ENCODE measurements at regions not wholly inside any gene's neighbourhood (a gene's known extent, or its start where the extent isn't known, plus 50 kb on each side); places are given as distances from the start of the nearest gene placed in this dataset.

GRCh38 chr4:151573945-151574344 is 165.0 kb downstream of the FHIP1A start:
- Histone ChIP-seq H4K20me1 (ENCODE audit: insufficient read depth, low read length) (no peaks in the 10 kb centered on the region), H3K36me3 (replicated peaks; ENCODE audit: low read depth, low read length) (no peaks in the 10 kb centered on the region), H3K4me1 (ENCODE audit: low read length) (no peaks in the 10 kb centered on the region), H3K27me3 (ENCODE audit: low read depth, low read length) (peaks cover 11% of the 10 kb centered on the region), H3K79me2 (ENCODE audit: low read length) (no peaks in the 10 kb centered on the region), H3K9me3 (ENCODE audit: insufficient read depth, low read length) (no peaks in the 10 kb centered on the region), H3K4me3 (ENCODE audit: low read length) (no peak overlapping the region), H3K27ac (ENCODE audit: low read length) (no peak overlapping the region), H3K4me2 (ENCODE audit: low read length) (no peak overlapping the region), H2AFZ (ENCODE audit: low read depth, low read length) (no peak overlapping the region), H3K9ac (ENCODE audit: low read length) (no peak overlapping the region)
- TF ChIP-seq, protein P1, sequence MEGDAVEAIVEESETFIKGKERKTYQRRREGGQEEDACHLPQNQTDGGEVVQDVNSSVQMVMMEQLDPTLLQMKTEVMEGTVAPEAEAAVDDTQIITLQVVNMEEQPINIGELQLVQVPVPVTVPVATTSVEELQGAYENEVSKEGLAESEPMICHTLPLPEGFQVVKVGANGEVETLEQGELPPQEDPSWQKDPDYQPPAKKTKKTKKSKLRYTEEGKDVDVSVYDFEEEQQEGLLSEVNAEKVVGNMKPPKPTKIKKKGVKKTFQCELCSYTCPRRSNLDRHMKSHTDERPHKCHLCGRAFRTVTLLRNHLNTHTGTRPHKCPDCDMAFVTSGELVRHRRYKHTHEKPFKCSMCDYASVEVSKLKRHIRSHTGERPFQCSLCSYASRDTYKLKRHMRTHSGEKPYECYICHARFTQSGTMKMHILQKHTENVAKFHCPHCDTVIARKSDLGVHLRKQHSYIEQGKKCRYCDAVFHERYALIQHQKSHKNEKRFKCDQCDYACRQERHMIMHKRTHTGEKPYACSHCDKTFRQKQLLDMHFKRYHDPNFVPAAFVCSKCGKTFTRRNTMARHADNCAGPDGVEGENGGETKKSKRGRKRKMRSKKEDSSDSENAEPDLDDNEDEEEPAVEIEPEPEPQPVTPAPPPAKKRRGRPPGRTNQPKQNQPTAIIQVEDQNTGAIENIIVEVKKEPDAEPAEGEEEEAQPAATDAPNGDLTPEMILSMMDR (IDR thresholded peaks at IDR 0.05; ENCODE audit: low read depth, low read length): no peak
- TF ChIP-seq EZH2phosphoT487 (IDR thresholded peaks at IDR 0.05; ENCODE audit: low read depth): no peak

GRCh38 chr4:151574968-151575367 is 166.0 kb downstream of the FHIP1A start:
- peaks cover 11% of the 10 kb centered on the region for H3K27me3 ChIP-seq (ENCODE audit: low read depth, low read length)
- H3K79me2 ChIP-seq (ENCODE audit: low read length): no peaks in the 10 kb centered on the region
- H3K9ac ChIP-seq (ENCODE audit: low read length): no peak overlapping the region
- H3K36me3 ChIP-seq (replicated peaks; ENCODE audit: low read depth, low read length): no peaks in the 10 kb centered on the region
- no peaks in the 10 kb centered on the region for H3K9me3 ChIP-seq (ENCODE audit: insufficient read depth, low read length)
- H2AFZ ChIP-seq (ENCODE audit: low read depth, low read length): no peak overlapping the region
- TF ChIP-seq, protein P1 (IDR thresholded peaks at IDR 0.05; ENCODE audit: low read depth, low read length): no peak
- TF ChIP-seq EZH2phosphoT487 (IDR thresholded peaks at IDR 0.05; ENCODE audit: low read depth): no peak
- H3K4me2 ChIP-seq (ENCODE audit: low read length): no peak overlapping the region
- H3K27ac ChIP-seq (ENCODE audit: low read length): no peak overlapping the region
- H3K4me3 ChIP-seq (ENCODE audit: low read length): no peak overlapping the region
- no peaks in the 10 kb centered on the region for H4K20me1 ChIP-seq (ENCODE audit: insufficient read depth, low read length)
- no peaks in the 10 kb centered on the region for H3K4me1 ChIP-seq (ENCODE audit: low read length)

GRCh38 chr4:151575646-151576045 is 166.7 kb downstream of the FHIP1A start:
- Histone ChIP-seq H3K4me1 (ENCODE audit: low read length) (no peaks in the 10 kb centered on the region), H3K4me2 (ENCODE audit: low read length) (no peak overlapping the region), H4K20me1 (ENCODE audit: insufficient read depth, low read length) (no peaks in the 10 kb centered on the region), H3K27me3 (ENCODE audit: low read depth, low read length) (peaks cover 10% of the 10 kb centered on the region; the same call in 1 of the 2 replicates), H3K9me3 (ENCODE audit: insufficient read depth, low read length) (no peaks in the 10 kb centered on the region), H2AFZ (ENCODE audit: low read depth, low read length) (no peak overlapping the region), H3K4me3 (ENCODE audit: low read length) (no peak overlapping the region), H3K9ac (ENCODE audit: low read length) (no peak overlapping the region), H3K36me3 (replicated peaks; ENCODE audit: low read depth, low read length) (no peaks in the 10 kb centered on the region), H3K79me2 (ENCODE audit: low read length) (no peaks in the 10 kb centered on the region), H3K27ac (ENCODE audit: low read length) (no peak overlapping the region)
- no peak for TF ChIP-seq EZH2phosphoT487 (IDR thresholded peaks at IDR 0.05; ENCODE audit: low read depth)
- TF ChIP-seq, protein P1 (IDR thresholded peaks at IDR 0.05; ENCODE audit: low read depth, low read length): no peak

DNA sequence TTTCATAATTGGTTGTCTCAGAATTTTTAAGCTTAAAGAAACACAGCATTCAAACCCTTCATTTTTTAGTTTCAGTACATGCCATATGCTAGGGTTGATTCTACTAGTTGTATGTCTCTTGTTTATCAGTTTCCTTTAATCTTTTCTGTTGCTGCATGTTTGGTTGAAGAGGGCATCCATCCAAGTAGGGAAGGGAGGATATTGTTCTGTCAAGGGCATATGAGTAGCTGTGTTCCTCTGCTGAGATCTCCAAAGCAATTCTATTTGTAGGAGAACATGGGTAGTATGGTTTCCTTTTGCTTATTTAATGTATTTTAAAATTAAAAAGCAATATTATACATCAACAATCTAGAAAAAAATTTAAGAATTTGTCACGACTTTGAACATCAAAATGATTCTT is 167.7 kb downstream of the FHIP1A start:
- Histone ChIP-seq H4K20me1 (ENCODE audit: insufficient read depth, low read length) (no peaks in the 10 kb centered on the region), H3K36me3 (replicated peaks; ENCODE audit: low read depth, low read length) (no peaks in the 10 kb centered on the region), H2AFZ (ENCODE audit: low read depth, low read length) (no peak overlapping the region), H3K4me3 (ENCODE audit: low read length) (no peak overlapping the region), H3K9me3 (ENCODE audit: insufficient read depth, low read length) (no peaks in the 10 kb centered on the region), H3K4me2 (ENCODE audit: low read length) (no peak overlapping the region), H3K79me2 (ENCODE audit: low read length) (no peaks in the 10 kb centered on the region), H3K4me1 (ENCODE audit: low read length) (no peaks in the 10 kb centered on the region), H3K27me3 (ENCODE audit: low read depth, low read length) (peaks cover 11% of the 10 kb centered on the region), H3K9ac (ENCODE audit: low read length) (no peak overlapping the region), H3K27ac (ENCODE audit: low read length) (no peak overlapping the region)
- TF ChIP-seq, protein P1 (IDR thresholded peaks at IDR 0.05; ENCODE audit: low read depth, low read length): no peak
- no peak for TF ChIP-seq EZH2phosphoT487 (IDR thresholded peaks at IDR 0.05; ENCODE audit: low read depth)
